SK-N-SH (cell line): ENCODE measurements at regions not wholly inside any gene's neighbourhood (a gene's known extent, or its start where the extent isn't known, plus 50 kb on each side); places are given as distances from the start of the nearest gene placed in this dataset.

Source experiments
- CTCF ChIA-PET: fragments of 300-600, 350-600 bp; formaldehyde crosslinking; extraction: SDS; loops from one replicate; lab custom pipeline; 2021; lab: Yijun Ruan, JAX
- POLR2A ChIA-PET: fragments of 350-600 bp; sonication (Branson Sonifier 250); formaldehyde crosslinking; extraction: SDS; loops from one replicate; lab custom pipeline; 2020; ENCODE audit warnings: antibody characterized with exemption, inconsistent platforms; lab: Yijun Ruan, JAX
- DNase-seq: peaks from one replicate; pipeline ENCODE4 v3.0.0; 2012
- H2AFZ ChIP-seq: fragments of 200-600 bp; sonication (generic); 2 replicates; pipeline ENCODE4 v1.8.1; 2016; ENCODE audit warnings: antibody characterized with exemption, mild to moderate bottlenecking, low read depth
- H3F3A ChIP-seq: fragments of 200-600 bp; sonication (generic); replicated peaks from 2 replicates; pipeline ENCODE3; 2016; ENCODE audit warnings: antibody characterized with exemption, mild to moderate bottlenecking; ENCODE audit not compliant: insufficient read depth
- H3K27ac ChIP-seq, 2 experiments: fragments of 200-500 bp in 1 of 2; fragments of 200-600 bp in 1 of 2; sonication (Bioruptor generic) in 1 of 2; sonication (generic), shearing (Covaris generic) in 1 of 2; 2 replicates each; pipeline versions ENCODE4 v1.5.1 to v1.6.1; 2014 to 2016; ENCODE audit warnings: low read depth in 2 of 2, inconsistent platforms in 1 of 2, low read length in 1 of 2, mild to moderate bottlenecking in 1 of 2, mixed read lengths in 1 of 2
- H3K27me3 ChIP-seq: fragments of 200-600 bp; sonication (generic), shearing (Covaris generic); 2 replicates; pipeline ENCODE4 v1.6.1; 2016; ENCODE audit warnings: mixed run types; ENCODE audit not compliant: insufficient read depth
- H3K36me3 ChIP-seq, 2 experiments: fragments of 200-500 bp in 1 of 2; fragments of 200-600 bp in 1 of 2; sonication (Bioruptor generic) in 1 of 2; sonication (generic) in 1 of 2; replicated peaks in 1 of 2; 2 replicates each; pipeline versions ENCODE3 to v1.5.1; 2014 to 2016; ENCODE audit warnings: low read length in 1 of 2, mild to moderate bottlenecking in 1 of 2; ENCODE audit not compliant: insufficient read depth in 2 of 2, control insufficient read depth in 1 of 2
- H3K4me1 ChIP-seq, 2 experiments: fragments of 200-500 bp in 1 of 2; fragments of 200-600 bp in 1 of 2; sonication (Bioruptor generic) in 1 of 2; sonication (generic), shearing (Covaris generic) in 1 of 2; 2 replicates each; pipeline versions ENCODE4 v1.5.1 to v1.6.1; 2014 to 2016; ENCODE audit warnings: low read depth in 1 of 2, low read length in 1 of 2, mixed run types in 1 of 2; ENCODE audit not compliant: insufficient read depth in 2 of 2, control insufficient read depth in 1 of 2
- H3K4me2 ChIP-seq: fragments of 200-600 bp; sonication (generic), shearing (Covaris generic); 2 replicates; pipeline ENCODE4 v1.6.1; 2017; ENCODE audit warnings: mixed run types
- H3K4me3 ChIP-seq, 2 experiments: fragments of 200-500 bp in 1 of 2; fragments of 200-600 bp in 1 of 2; sonication (Bioruptor generic) in 1 of 2; sonication (generic), shearing (Covaris generic) in 1 of 2; 2 replicates each; pipeline versions ENCODE4 v1.5.1 to v1.8.1; 2014 to 2016; ENCODE audit warnings: low read depth in 2 of 2, inconsistent platforms in 1 of 2, low read length in 1 of 2, mild to moderate bottlenecking in 1 of 2, mixed read lengths in 1 of 2, moderate library complexity in 1 of 2
- H3K79me2 ChIP-seq: fragments of 200-600 bp; sonication (generic); 2 replicates; pipeline ENCODE4 v1.8.1; 2017; ENCODE audit warnings: mild to moderate bottlenecking; ENCODE audit not compliant: insufficient read depth
- H3K9ac ChIP-seq: fragments of 200-600 bp; sonication (generic); 2 replicates; pipeline ENCODE4 v1.6.1; 2017; ENCODE audit warnings: mixed run types
- H3K9me2 ChIP-seq: fragments of 200-600 bp; sonication (generic); 2 replicates; pipeline ENCODE4 v1.6.1; 2017; ENCODE audit warnings: mixed run types
- H3K9me3 ChIP-seq: fragments of 200-600 bp; sonication (generic); 2 replicates; pipeline ENCODE4 v1.6.1; 2017; ENCODE audit warnings: mixed run types, mild to moderate bottlenecking, moderate library complexity
- H4K20me1 ChIP-seq: fragments of 200-600 bp; sonication (generic); 2 replicates; pipeline ENCODE4 v1.6.1; 2017; ENCODE audit warnings: mild to moderate bottlenecking, mixed run types; ENCODE audit not compliant: insufficient read depth
- CHD2 ChIP-seq: fragments of 150-350 bp; IDR thresholded peaks from 2 replicates; pipeline ENCODE4 v1.6.1; 2018; ENCODE audit warnings: low read length; ENCODE audit not compliant: partially characterized antibody
- EP300 ChIP-seq, 2 experiments: IDR thresholded peaks; 2 replicates each; pipeline versions ENCODE4 v1.4.0 to v1.6.1; 2012; ENCODE audit warnings: borderline replicate concordance in 1 of 2, low read depth in 1 of 2, low read length in 1 of 2
- FOXJ3 ChIP-seq: sonication (generic); formaldehyde crosslinking; IDR thresholded peaks from 2 replicates; pipeline ENCODE4 v1.5.1; 2020; ENCODE audit warnings: mild to moderate bottlenecking, missing genetic modification reagents
- GATA2 ChIP-seq: sonication (generic); formaldehyde crosslinking; IDR thresholded peaks from 2 replicates; pipeline ENCODE4 v1.5.0; 2020; ENCODE audit warnings: mild to moderate bottlenecking, missing genetic modification reagents
- JUND ChIP-seq: IDR thresholded peaks from 2 replicates; pipeline ENCODE4 v1.4.0; 2012
- MXI1 ChIP-seq: IDR thresholded peaks from 2 replicates; pipeline ENCODE4 v1.6.1; 2012; ENCODE audit warnings: mild to moderate bottlenecking, low read depth, low read length, improper control_type of control experiment
- NFIC ChIP-seq: IDR thresholded peaks from 2 replicates; pipeline ENCODE4 v1.4.0; 2012; ENCODE audit warnings: borderline replicate concordance
- POLR2AphosphoS5 ChIP-seq: IDR thresholded peaks from 2 replicates; pipeline ENCODE4 v1.6.1; 2012; ENCODE audit warnings: low read depth, low read length
- RFX5 ChIP-seq: IDR thresholded peaks from 2 replicates; pipeline ENCODE4 v1.6.1; 2012; ENCODE audit warnings: mild to moderate bottlenecking, improper control_type of control experiment, low read length
- RXRA ChIP-seq: IDR thresholded peaks from 2 replicates; pipeline ENCODE4 v1.4.0; 2012; ENCODE audit warnings: low read depth, mild to moderate bottlenecking, borderline replicate concordance
- SIN3A ChIP-seq: IDR thresholded peaks from 2 replicates; pipeline ENCODE4 v1.6.1; 2012; ENCODE audit warnings: low read depth, mild to moderate bottlenecking, low read length, moderate library complexity, borderline replicate concordance
- SMC3 ChIP-seq: IDR thresholded peaks from 2 replicates; pipeline ENCODE4 v1.6.1; 2012; ENCODE audit warnings: low read depth, low read length, improper control_type of control experiment
- TCF12 ChIP-seq: IDR thresholded peaks from 2 replicates; pipeline ENCODE4 v1.4.0; 2012
- TF ChIP-seq, protein P1 (sequence below): fragments of 150-350 bp; IDR thresholded peaks from 2 replicates; pipeline ENCODE4 v1.6.1; 2017; ENCODE audit warnings: antibody characterized with exemption, low read length, low read depth, borderline replicate concordance
- TF ChIP-seq, protein P2 (sequence below): IDR thresholded peaks from 2 replicates; pipeline ENCODE4 v1.4.0; 2012; ENCODE audit warnings: low read depth, borderline replicate concordance
- TF ChIP-seq, protein P3 (sequence below): fragments of 200-600 bp; sonication (generic); IDR thresholded peaks from 2 replicates; pipeline ENCODE4 v1.6.1; 2017; ENCODE audit warnings: antibody characterized with exemption, mild to moderate bottlenecking, moderate library complexity
- TF ChIP-seq, protein P4 (sequence below): IDR thresholded peaks from 2 replicates; pipeline ENCODE4 v1.4.0; 2012; ENCODE audit warnings: low read depth, borderline replicate concordance

DNA sequence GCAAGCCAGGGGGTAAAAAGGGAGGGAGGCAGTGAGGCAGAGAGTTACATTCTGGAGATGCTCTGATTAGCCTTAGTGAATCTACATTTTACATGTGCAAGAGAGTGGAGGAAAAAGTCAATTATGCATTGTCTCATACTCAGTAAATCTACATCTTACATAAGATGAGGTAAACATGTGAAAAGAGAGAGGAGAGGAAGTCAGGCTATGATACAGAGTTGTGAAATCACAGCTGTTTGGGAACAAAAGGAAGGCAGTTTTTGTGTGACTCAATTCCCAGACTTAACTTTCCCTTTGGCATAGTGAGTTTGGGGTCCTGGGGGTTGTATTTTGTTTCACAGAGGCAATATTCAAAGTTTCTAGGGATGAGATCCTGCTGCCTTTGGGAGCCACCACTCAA, 67.8 kb downstream of the GP2 start:
- Histone ChIP-seq H3K9ac (no peak overlapping the region), H3K4me1 (no peaks in the 10 kb centered on the region), H3K4me3 (no peak overlapping the region), H3F3A (no peaks in the 10 kb centered on the region), H3K27me3 (no peaks in the 10 kb centered on the region), H4K20me1 (no peaks in the 10 kb centered on the region), H3K27ac (no peak overlapping the region), H3K4me2 (no peak overlapping the region), H3K79me2 (no peaks in the 10 kb centered on the region), H2AFZ (no peak overlapping the region), H3K9me2 (no peaks in the 10 kb centered on the region)
- ChIA-PET POLR2A (no interaction called here), CTCF (interaction anchor here (1.7 kb wide), 1 partner anchor 41 kb away, joined by 7 read pairs; no protein-coding TSS in a partner anchor)
- no peak for DNase-seq
- TF ChIP-seq POLR2AphosphoS5: no peak
- TF ChIP-seq JUND: no peak
- TF ChIP-seq, protein P1, sequence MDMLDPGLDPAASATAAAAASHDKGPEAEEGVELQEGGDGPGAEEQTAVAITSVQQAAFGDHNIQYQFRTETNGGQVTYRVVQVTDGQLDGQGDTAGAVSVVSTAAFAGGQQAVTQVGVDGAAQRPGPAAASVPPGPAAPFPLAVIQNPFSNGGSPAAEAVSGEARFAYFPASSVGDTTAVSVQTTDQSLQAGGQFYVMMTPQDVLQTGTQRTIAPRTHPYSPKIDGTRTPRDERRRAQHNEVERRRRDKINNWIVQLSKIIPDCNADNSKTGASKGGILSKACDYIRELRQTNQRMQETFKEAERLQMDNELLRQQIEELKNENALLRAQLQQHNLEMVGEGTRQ: no peak
- no peak for TF ChIP-seq NFIC
- TF ChIP-seq CHD2: no peak
- no peak for TF ChIP-seq RXRA
- TF ChIP-seq FOXJ3 (CRISPR knock-in tag): no peak
- TF ChIP-seq TCF12: no peak
- TF ChIP-seq, protein P2, sequence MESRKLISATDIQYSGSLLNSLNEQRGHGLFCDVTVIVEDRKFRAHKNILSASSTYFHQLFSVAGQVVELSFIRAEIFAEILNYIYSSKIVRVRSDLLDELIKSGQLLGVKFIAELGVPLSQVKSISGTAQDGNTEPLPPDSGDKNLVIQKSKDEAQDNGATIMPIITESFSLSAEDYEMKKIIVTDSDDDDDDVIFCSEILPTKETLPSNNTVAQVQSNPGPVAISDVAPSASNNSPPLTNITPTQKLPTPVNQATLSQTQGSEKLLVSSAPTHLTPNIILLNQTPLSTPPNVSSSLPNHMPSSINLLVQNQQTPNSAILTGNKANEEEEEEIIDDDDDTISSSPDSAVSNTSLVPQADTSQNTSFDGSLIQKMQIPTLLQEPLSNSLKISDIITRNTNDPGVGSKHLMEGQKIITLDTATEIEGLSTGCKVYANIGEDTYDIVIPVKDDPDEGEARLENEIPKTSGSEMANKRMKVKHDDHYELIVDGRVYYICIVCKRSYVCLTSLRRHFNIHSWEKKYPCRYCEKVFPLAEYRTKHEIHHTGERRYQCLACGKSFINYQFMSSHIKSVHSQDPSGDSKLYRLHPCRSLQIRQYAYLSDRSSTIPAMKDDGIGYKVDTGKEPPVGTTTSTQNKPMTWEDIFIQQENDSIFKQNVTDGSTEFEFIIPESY: no peak
- TF ChIP-seq MXI1: no peak
- TF ChIP-seq, protein P3, sequence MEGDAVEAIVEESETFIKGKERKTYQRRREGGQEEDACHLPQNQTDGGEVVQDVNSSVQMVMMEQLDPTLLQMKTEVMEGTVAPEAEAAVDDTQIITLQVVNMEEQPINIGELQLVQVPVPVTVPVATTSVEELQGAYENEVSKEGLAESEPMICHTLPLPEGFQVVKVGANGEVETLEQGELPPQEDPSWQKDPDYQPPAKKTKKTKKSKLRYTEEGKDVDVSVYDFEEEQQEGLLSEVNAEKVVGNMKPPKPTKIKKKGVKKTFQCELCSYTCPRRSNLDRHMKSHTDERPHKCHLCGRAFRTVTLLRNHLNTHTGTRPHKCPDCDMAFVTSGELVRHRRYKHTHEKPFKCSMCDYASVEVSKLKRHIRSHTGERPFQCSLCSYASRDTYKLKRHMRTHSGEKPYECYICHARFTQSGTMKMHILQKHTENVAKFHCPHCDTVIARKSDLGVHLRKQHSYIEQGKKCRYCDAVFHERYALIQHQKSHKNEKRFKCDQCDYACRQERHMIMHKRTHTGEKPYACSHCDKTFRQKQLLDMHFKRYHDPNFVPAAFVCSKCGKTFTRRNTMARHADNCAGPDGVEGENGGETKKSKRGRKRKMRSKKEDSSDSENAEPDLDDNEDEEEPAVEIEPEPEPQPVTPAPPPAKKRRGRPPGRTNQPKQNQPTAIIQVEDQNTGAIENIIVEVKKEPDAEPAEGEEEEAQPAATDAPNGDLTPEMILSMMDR: no peak
- TF ChIP-seq, protein P4, sequence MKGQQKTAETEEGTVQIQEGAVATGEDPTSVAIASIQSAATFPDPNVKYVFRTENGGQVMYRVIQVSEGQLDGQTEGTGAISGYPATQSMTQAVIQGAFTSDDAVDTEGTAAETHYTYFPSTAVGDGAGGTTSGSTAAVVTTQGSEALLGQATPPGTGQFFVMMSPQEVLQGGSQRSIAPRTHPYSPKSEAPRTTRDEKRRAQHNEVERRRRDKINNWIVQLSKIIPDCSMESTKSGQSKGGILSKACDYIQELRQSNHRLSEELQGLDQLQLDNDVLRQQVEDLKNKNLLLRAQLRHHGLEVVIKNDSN: no peak
- TF ChIP-seq RFX5: no peak
- TF ChIP-seq SMC3: no peak
- TF ChIP-seq SIN3A: no peak
- no peak for TF ChIP-seq GATA2 (CRISPR knock-in tag)
- no peak for TF ChIP-seq EP300 (IDR thresholded peaks at IDR 0.05; ENCODE audit: borderline replicate concordance in 1 of 2, low read depth in 1 of 2, low read length in 1 of 2)
- TF ChIP-seq, all 33 proteins: peak for 0
- no peaks in the 10 kb centered on the region for H3K36me3 ChIP-seq
- H3K9me3 ChIP-seq: no peaks in the 10 kb centered on the region
